Endothelial cell of umbilical vein (primary cell): ENCODE measurements at regions not wholly inside any gene's neighbourhood (a gene's known extent, or its start where the extent isn't known, plus 50 kb on each side); places are given as distances from the start of the nearest gene placed in this dataset.

Source experiments
- BruUV-seq: library from RNA; stranded (reverse); fragments of 400-500 nt; replicated peaks from 2 replicates; lab custom pipeline; 2021; lab: Mats Ljungman, UMichigan
- CTCF ChIA-PET: fragments of 300-600, 350-600 bp; sonication (Branson Sonifier 250); formaldehyde crosslinking; loops from one replicate; lab custom pipeline; 2021; ENCODE audit warnings: antibody characterized with exemption, inconsistent platforms; lab: Charles Lee
- POLR2A ChIA-PET: fragments of 300-600, 350-600 bp; sonication (Branson Sonifier 250); formaldehyde crosslinking; loops from one replicate; lab custom pipeline; 2021; ENCODE audit warnings: antibody characterized with exemption, inconsistent platforms; lab: Charles Lee
- DNase-seq: peaks from one replicate; pipeline ENCODE4 v3.0.0-alpha.2; 2011; ENCODE audit warnings: low read depth, low spot score
- FAIRE-seq: peaks from 2 replicates; lab custom pipeline; 2011; peaks lifted over from hg19 to GRCh38; lab: Jason Lieb, UNC
- H2AFZ ChIP-seq: 2 replicates; pipeline ENCODE4 v1.6.0; 2012; ENCODE audit warnings: low read depth, low read length, control low read depth, inconsistent platforms
- H3K27ac ChIP-seq: 2 replicates; pipeline ENCODE4 v1.5.1; 2011; ENCODE audit warnings: low read depth, mild to moderate bottlenecking, control low read depth, low read length, moderate library complexity; ENCODE audit not compliant: insufficient read depth
- H3K27me3 ChIP-seq, 2 experiments: 2 replicates each; pipeline versions ENCODE4 v1.6.0 to v1.6.1; 2011; ENCODE audit warnings: low read length in 2 of 2, mixed read lengths in 1 of 2; ENCODE audit not compliant: control insufficient read depth in 2 of 2, insufficient read depth in 2 of 2
- H3K36me3 ChIP-seq, 2 experiments: 2 replicates in 1 of 2; 3 replicates in 1 of 2; pipeline ENCODE4 v1.5.1; 2011; ENCODE audit warnings: low read length in 2 of 2, mild to moderate bottlenecking in 1 of 2, moderate library complexity in 1 of 2; ENCODE audit not compliant: control insufficient read depth in 2 of 2, insufficient read depth in 2 of 2; ENCODE audit errors: extremely low read depth in 1 of 2
- H3K4me1 ChIP-seq: 3 replicates; pipeline ENCODE4 v1.5.1; 2011; ENCODE audit warnings: mild to moderate bottlenecking, low read length; ENCODE audit not compliant: control insufficient read depth, insufficient read depth; ENCODE audit errors: extremely low read depth
- H3K4me2 ChIP-seq: 2 replicates; pipeline ENCODE4 v1.6.1; 2011; ENCODE audit warnings: low read length, control low read depth, mixed read lengths; ENCODE audit not compliant: insufficient read depth
- H3K4me3 ChIP-seq, 3 experiments: fragments of 200-600 bp in 1 of 3; sonication (generic), shearing (Covaris generic) in 1 of 3; replicated peaks in 1 of 3; 2 replicates each; pipeline ENCODE4 v1.5.1; 2011 to 2016; ENCODE audit warnings: control low read depth in 3 of 3, low read length in 3 of 3, mild to moderate bottlenecking in 2 of 3, inconsistent platforms in 1 of 3, low read depth in 1 of 3, moderate library complexity in 1 of 3; ENCODE audit not compliant: insufficient read depth in 1 of 3
- H3K79me2 ChIP-seq: 2 replicates; pipeline ENCODE4 v1.6.0; 2012; ENCODE audit warnings: low read length, inconsistent platforms; ENCODE audit not compliant: control insufficient read depth, insufficient read depth
- H3K9ac ChIP-seq: replicated peaks from 2 replicates; pipeline ENCODE3; 2011; ENCODE audit warnings: low read length, control low read depth; ENCODE audit not compliant: insufficient read depth; ENCODE audit errors: extremely low read depth
- H3K9me1 ChIP-seq: replicated peaks from 3 replicates; pipeline ENCODE4 v1.6.0; 2011; ENCODE audit warnings: mild to moderate bottlenecking, low read length; ENCODE audit not compliant: control insufficient read depth, insufficient read depth; ENCODE audit errors: extremely low read depth
- H3K9me3 ChIP-seq: replicated peaks from 2 replicates; pipeline ENCODE4 v1.5.1; 2012; ENCODE audit warnings: low read length, inconsistent platforms; ENCODE audit not compliant: control insufficient read depth, insufficient read depth
- H4K20me1 ChIP-seq: replicated peaks from 2 replicates; pipeline ENCODE3; 2011; ENCODE audit warnings: mild to moderate bottlenecking, low read length; ENCODE audit not compliant: control insufficient read depth, insufficient read depth; ENCODE audit errors: extremely low read depth
- EZH2 ChIP-seq: IDR thresholded peaks from 2 replicates; pipeline ENCODE4 v1.6.1; 2012; ENCODE audit warnings: borderline replicate concordance, low read depth, mild to moderate bottlenecking, moderate library complexity, low read length, inconsistent platforms; ENCODE audit not compliant: severe bottlenecking
- FOS ChIP-seq: IDR thresholded peaks from 2 replicates; pipeline ENCODE4 v1.6.1; 2011; ENCODE audit warnings: mild to moderate bottlenecking, low read length, moderate library complexity, borderline replicate concordance; ENCODE audit not compliant: insufficient read depth
- GATA2 ChIP-seq: IDR thresholded peaks from 2 replicates; pipeline ENCODE4 v1.7.0; 2011; ENCODE audit warnings: low read depth, mild to moderate bottlenecking, moderate library complexity, mixed read lengths, low read length; ENCODE audit not compliant: insufficient read length, insufficient read depth
- JUN ChIP-seq: IDR thresholded peaks from 2 replicates; pipeline ENCODE4 v1.6.1; 2011; ENCODE audit warnings: borderline replicate concordance, low read depth; ENCODE audit not compliant: insufficient read length, insufficient read depth
- MYC ChIP-seq: IDR thresholded peaks from one replicate; pipeline ENCODE4 v1.6.1; 2011; ENCODE audit warnings: mild to moderate bottlenecking, low read depth, low read length
- POLR2A ChIP-seq: IDR thresholded peaks from 2 replicates; pipeline ENCODE4 v1.6.1; 2012; ENCODE audit warnings: low read depth, mild to moderate bottlenecking, control low read depth, low read length
- POLR2AphosphoS5 ChIP-seq: IDR thresholded peaks from 2 replicates; pipeline ENCODE4 v1.6.1; 2012; ENCODE audit warnings: low read depth, mild to moderate bottlenecking, control low read depth, low read length, moderate library complexity; ENCODE audit not compliant: insufficient read depth
- dilution Hi-C: fragments of 300-500 bp; cut with MboI; formaldehyde crosslinking; loops from one replicate; pipeline ENCODE4 v1.15.0; 2019; ENCODE audit warnings: low sequenced_read_pairs; ENCODE audit not compliant: extremely low pct_ligation_motif_present
- intact Hi-C: fragments of 100-400 bp; cut with micrococcal nuclease; formaldehyde crosslinking; loops from one replicate; pipeline ENCODE4 v1.10.0; 2022
- TF ChIP-seq, protein P1 (sequence below): IDR thresholded peaks from 2 replicates; pipeline ENCODE4 v1.6.1; 2011; ENCODE audit not compliant: insufficient read depth, insufficient read length
- TF ChIP-seq, protein P2 (sequence below), 2 donors: IDR thresholded peaks; 1 replicate in 1 of 2; 2 replicates in 1 of 2; pipeline ENCODE4 v1.5.1; 2011; ENCODE audit warnings: low read length in 2 of 2, mild to moderate bottlenecking in 2 of 2, moderate library complexity in 2 of 2, control low read depth in 1 of 2, inconsistent platforms in 1 of 2, low read depth in 1 of 2; ENCODE audit not compliant: insufficient read depth in 1 of 2; ENCODE audit errors: extremely low read depth in 1 of 2

DNA sequence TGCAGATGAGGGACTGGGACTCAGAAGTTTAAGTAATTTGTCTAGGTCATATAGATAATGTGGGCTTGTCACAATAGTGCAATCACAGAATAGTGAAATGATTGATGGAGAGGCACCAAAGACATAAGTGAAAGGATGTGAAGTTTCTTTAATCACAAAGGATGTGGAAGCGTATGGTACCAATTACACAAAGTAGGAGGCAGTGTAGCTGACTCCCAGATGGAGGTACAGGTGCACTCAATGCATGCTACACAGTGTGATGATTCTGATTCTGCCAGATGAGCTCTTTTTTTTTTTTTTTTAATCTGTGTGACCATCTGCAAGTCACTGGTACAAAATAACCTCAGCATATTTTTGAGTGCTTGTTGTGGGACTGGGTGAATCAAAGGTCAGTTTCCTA is 411.3 kb downstream of the SPRY1 start:
- Histone ChIP-seq H2AFZ (no peak overlapping the region), H3K79me2 (no peaks in the 10 kb centered on the region), H3K27me3 (no peaks in the 10 kb centered on the region), H3K9ac (no peak overlapping the region), H3K9me1 (no peaks in the 10 kb centered on the region), H4K20me1 (no peaks in the 10 kb centered on the region), H3K27ac (no peak overlapping the region), H3K4me1 (no peaks in the 10 kb centered on the region), H3K9me3 (no peaks in the 10 kb centered on the region), H3K36me3 (no peaks in the 10 kb centered on the region), H3K4me3 (no peak overlapping the region), H3K4me2 (no peak overlapping the region)
- FAIRE-seq (no peak), DNase-seq (no peak)
- intact Hi-C loops: no loop called here
- ChIA-PET CTCF (no interaction called here), POLR2A (no interaction called here)
- dilution Hi-C loops: no loop called here
- TF ChIP-seq POLR2A: no peak
- TF ChIP-seq GATA2: no peak
- no peak for TF ChIP-seq POLR2AphosphoS5
- TF ChIP-seq JUN: no peak
- no peak for TF ChIP-seq EZH2
- TF ChIP-seq, protein P1, sequence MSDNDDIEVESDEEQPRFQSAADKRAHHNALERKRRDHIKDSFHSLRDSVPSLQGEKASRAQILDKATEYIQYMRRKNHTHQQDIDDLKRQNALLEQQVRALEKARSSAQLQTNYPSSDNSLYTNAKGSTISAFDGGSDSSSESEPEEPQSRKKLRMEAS: no peak
- no peak for TF ChIP-seq FOS
- no peak for TF ChIP-seq MYC
- TF ChIP-seq, protein P2, sequence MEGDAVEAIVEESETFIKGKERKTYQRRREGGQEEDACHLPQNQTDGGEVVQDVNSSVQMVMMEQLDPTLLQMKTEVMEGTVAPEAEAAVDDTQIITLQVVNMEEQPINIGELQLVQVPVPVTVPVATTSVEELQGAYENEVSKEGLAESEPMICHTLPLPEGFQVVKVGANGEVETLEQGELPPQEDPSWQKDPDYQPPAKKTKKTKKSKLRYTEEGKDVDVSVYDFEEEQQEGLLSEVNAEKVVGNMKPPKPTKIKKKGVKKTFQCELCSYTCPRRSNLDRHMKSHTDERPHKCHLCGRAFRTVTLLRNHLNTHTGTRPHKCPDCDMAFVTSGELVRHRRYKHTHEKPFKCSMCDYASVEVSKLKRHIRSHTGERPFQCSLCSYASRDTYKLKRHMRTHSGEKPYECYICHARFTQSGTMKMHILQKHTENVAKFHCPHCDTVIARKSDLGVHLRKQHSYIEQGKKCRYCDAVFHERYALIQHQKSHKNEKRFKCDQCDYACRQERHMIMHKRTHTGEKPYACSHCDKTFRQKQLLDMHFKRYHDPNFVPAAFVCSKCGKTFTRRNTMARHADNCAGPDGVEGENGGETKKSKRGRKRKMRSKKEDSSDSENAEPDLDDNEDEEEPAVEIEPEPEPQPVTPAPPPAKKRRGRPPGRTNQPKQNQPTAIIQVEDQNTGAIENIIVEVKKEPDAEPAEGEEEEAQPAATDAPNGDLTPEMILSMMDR (IDR thresholded peaks at IDR 0.05; ENCODE audit: extremely low read depth in 1 of 2, insufficient read depth in 1 of 2, low read depth in 1 of 2, low read length in 2 of 2): no peak
- no TSS peak for BruUV-seq
